ENCODE measurements at regions not wholly inside any gene's neighbourhood (a gene's known extent, or its start where the extent isn't known, plus 50 kb on each side); places are given as distances from the start of the nearest gene placed in this dataset.

- no peak for DNase-seq
- Mint-ChIP-seq H3K4me3 (ENCODE audit: low read depth, unreplicated experiment) (no peak overlapping the region), H3K27ac (ENCODE audit: unreplicated experiment) (no peak overlapping the region), H3K36me3 (ENCODE audit: insufficient read depth, unreplicated experiment) (no peaks in the 10 kb centered on the region), H3K27me3 (ENCODE audit: unreplicated experiment) (no peaks in the 10 kb centered on the region), H3K4me1 (ENCODE audit: low read depth, unreplicated experiment) (peaks cover 8% of the 10 kb centered on the region), H3K9me3 (ENCODE audit: low read depth, unreplicated experiment) (peaks cover 4% of the 10 kb centered on the region)
- TF ChIP-seq, protein P1, sequence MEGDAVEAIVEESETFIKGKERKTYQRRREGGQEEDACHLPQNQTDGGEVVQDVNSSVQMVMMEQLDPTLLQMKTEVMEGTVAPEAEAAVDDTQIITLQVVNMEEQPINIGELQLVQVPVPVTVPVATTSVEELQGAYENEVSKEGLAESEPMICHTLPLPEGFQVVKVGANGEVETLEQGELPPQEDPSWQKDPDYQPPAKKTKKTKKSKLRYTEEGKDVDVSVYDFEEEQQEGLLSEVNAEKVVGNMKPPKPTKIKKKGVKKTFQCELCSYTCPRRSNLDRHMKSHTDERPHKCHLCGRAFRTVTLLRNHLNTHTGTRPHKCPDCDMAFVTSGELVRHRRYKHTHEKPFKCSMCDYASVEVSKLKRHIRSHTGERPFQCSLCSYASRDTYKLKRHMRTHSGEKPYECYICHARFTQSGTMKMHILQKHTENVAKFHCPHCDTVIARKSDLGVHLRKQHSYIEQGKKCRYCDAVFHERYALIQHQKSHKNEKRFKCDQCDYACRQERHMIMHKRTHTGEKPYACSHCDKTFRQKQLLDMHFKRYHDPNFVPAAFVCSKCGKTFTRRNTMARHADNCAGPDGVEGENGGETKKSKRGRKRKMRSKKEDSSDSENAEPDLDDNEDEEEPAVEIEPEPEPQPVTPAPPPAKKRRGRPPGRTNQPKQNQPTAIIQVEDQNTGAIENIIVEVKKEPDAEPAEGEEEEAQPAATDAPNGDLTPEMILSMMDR (IDR thresholded peaks at IDR 0.05; ENCODE audit: unreplicated experiment): no peak
- intact Hi-C loops (cut with micrococcal nuclease; ENCODE audit: unreplicated experiment): no loop called here
- CTCF ChIA-PET: interaction anchor here (1.2 kb wide), 1 partner anchor 92 kb away, joined by 4 read pairs; no protein-coding TSS in a partner anchor
- no TSS peak for BruUV-seq (replicated peaks)
These were observed 90.9 kb downstream of the RAP2B start for GRCh38 chr3:153252963-153253362.

DNA sequence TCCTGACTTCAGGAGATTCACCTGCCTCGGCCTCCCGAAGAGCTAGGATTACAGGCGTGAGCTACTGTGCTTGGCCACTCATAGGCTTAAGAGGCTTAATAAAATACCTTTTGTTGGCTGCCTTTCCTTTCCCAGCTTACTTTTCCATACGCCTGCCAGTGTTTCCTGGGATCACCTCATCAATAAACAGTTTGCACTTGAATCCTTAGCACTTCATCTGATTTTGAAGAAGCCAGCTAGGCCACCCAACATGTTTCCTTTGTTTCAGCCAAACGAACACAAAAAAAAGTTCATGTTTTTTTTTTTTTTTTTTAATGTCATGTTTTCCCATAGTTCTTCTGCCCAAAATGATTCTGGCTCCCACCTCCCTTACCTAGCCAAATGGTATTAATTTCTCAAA, 92.3 kb downstream of the RAP2B start:
- no TSS peak for BruUV-seq (replicated peaks)

DNA sequence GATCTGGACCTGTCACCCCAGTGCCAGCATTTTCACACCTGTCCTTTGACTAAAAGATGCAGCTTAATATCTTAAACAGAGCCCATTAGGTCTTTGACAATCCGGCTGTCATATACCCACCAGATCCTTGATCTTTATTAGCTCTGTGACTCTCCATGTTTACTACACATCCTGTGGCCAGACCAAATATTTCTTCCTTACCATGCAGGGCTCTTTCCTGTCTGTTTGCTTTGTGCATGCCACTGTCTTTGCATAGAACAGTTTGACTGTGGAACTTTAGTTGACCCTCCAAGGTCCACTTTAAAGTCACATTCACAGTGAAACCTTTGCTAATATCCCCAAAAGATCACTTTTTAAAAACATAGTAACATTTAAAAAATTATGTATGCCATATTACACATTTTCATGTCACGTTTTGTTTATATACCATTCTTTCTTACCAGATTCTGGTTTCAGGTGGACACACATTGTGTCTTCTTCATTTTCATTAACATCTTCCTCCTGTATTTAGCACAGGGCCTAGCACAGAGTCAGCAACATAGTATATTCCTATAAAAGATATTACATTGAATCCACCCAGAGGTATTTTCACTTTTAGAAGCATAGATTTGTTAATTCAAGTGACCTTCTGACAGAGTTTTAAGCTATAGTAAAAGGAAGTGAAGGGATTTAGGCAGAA, 95.8 kb downstream of the RAP2B start:
- H3K27me3 Mint-ChIP-seq (ENCODE audit: unreplicated experiment): no peaks in the 10 kb centered on the region
- CTCF ChIA-PET: interaction anchor here (0.6 to 0.7 kb wide), 2 partner anchors 108 to 1481 kb away, joined by 3 to 4 read pairs; no protein-coding TSS in a partner anchor
- intact Hi-C loops (cut with micrococcal nuclease; ENCODE audit: unreplicated experiment): no loop called here
- H3K4me3 Mint-ChIP-seq (ENCODE audit: low read depth, unreplicated experiment): no peak overlapping the region
- no TSS peak for BruUV-seq (replicated peaks)
- H3K27ac Mint-ChIP-seq (ENCODE audit: unreplicated experiment): no peak overlapping the region
- peaks cover 9% of the 10 kb centered on the region for H3K4me1 Mint-ChIP-seq (ENCODE audit: low read depth, unreplicated experiment)
- DNase-seq: no peak
- TF ChIP-seq, protein P1 (IDR thresholded peaks at IDR 0.05; ENCODE audit: unreplicated experiment): no peak
- no peaks in the 10 kb centered on the region for H3K9me3 Mint-ChIP-seq (ENCODE audit: low read depth, unreplicated experiment)
- H3K36me3 Mint-ChIP-seq (ENCODE audit: insufficient read depth, unreplicated experiment): no peaks in the 10 kb centered on the region

More for the DNA sequence above, 92.3 kb downstream of the RAP2B start:
- Mint-ChIP-seq H3K4me1 (ENCODE audit: low read depth, unreplicated experiment) (peaks cover 9% of the 10 kb centered on the region), H3K9me3 (ENCODE audit: low read depth, unreplicated experiment) (peaks cover 4% of the 10 kb centered on the region), H3K27ac (ENCODE audit: unreplicated experiment) (no peak overlapping the region), H3K27me3 (ENCODE audit: unreplicated experiment) (no peaks in the 10 kb centered on the region), H3K36me3 (ENCODE audit: insufficient read depth, unreplicated experiment) (no peaks in the 10 kb centered on the region), H3K4me3 (ENCODE audit: low read depth, unreplicated experiment) (no peak overlapping the region)
- no peak for DNase-seq
- intact Hi-C loops (cut with micrococcal nuclease; ENCODE audit: unreplicated experiment): no loop called here
- CTCF ChIA-PET: interaction anchor here (0.7 to 1.2 kb wide), 2 partner anchors 34 to 93 kb away, joined by 4 read pairs; no protein-coding TSS in a partner anchor
- TF ChIP-seq, protein P1 (IDR thresholded peaks at IDR 0.05; ENCODE audit: unreplicated experiment): no peak

- BruUV-seq (replicated peaks): no TSS peak
- DNase-seq: no peak
- CTCF ChIA-PET: no interaction called here
- Mint-ChIP-seq H3K9me3 (ENCODE audit: low read depth, unreplicated experiment) (peaks cover 4% of the 10 kb centered on the region), H3K4me3 (ENCODE audit: low read depth, unreplicated experiment) (no peak overlapping the region), H3K36me3 (ENCODE audit: insufficient read depth, unreplicated experiment) (no peaks in the 10 kb centered on the region), H3K27ac (ENCODE audit: unreplicated experiment) (no peak overlapping the region), H3K4me1 (ENCODE audit: low read depth, unreplicated experiment) (peaks cover 9% of the 10 kb centered on the region), H3K27me3 (ENCODE audit: unreplicated experiment) (no peaks in the 10 kb centered on the region)
- TF ChIP-seq, protein P1 (IDR thresholded peaks at IDR 0.05; ENCODE audit: unreplicated experiment): no peak
- intact Hi-C loops (cut with micrococcal nuclease; ENCODE audit: unreplicated experiment): no loop called here
These were observed 97.9 kb downstream of the RAP2B start for GRCh38 chr3:153259956-153260355.
